Sigmoid colon (tissue), 6 donors: ENCODE measurements at regions not wholly inside any gene's neighbourhood (a gene's known extent, or its start where the extent isn't known, plus 50 kb on each side); places are given as distances from the start of the nearest gene placed in this dataset.

Experiments used
- DNase-seq: peaks from one replicate; pipeline ENCODE4 v3.0.0-alpha.2; 2019
- H3K27ac ChIP-seq, 4 donors: fragments of 200-600 bp; sonication (generic); one replicate each; pipeline ENCODE4 v1.5.1; 2016 to 2019; ENCODE audit warnings: mild to moderate bottlenecking in 1 of 4
- H3K27me3 ChIP-seq, 3 donors: fragments of 200-600 bp; sonication (generic); one replicate each; pipeline ENCODE4 v1.5.1; 2019; ENCODE audit warnings: mild to moderate bottlenecking in 1 of 3
- H3K36me3 ChIP-seq, 4 donors: fragments of 200-600 bp; sonication (generic); one replicate each; pipeline ENCODE4 v1.5.1; 2016 to 2019
- H3K4me1 ChIP-seq, 4 donors: fragments of 200-600 bp; sonication (generic); one replicate each; pipeline ENCODE4 v1.5.1; 2017 to 2019
- H3K4me3 ChIP-seq, 4 donors: fragments of 200-600 bp; sonication (generic); one replicate each; pipeline ENCODE4 v1.5.1; 2017 to 2019; ENCODE audit warnings: mild to moderate bottlenecking in 2 of 4, moderate library complexity in 1 of 4
- H3K9me3 ChIP-seq, 4 donors: fragments of 200-600 bp in 3 of 4; sonication (generic) in 3 of 4; one replicate each; pipeline versions ENCODE4 v1.5.1 to v1.6.1; 2013 to 2019
- EP300 ChIP-seq, 4 donors: sonication (generic); formaldehyde crosslinking; IDR thresholded peaks; one replicate each; pipeline ENCODE4 v1.6.1; 2017; ENCODE audit warnings: antibody characterized with exemption in 4 of 4
- POLR2A ChIP-seq, 2 donors: fragments of 450-650 bp; IDR thresholded peaks; one replicate each; pipeline ENCODE4 v1.6.1; 2016; ENCODE audit warnings: antibody characterized with exemption in 2 of 2, mild to moderate bottlenecking in 2 of 2, moderate library complexity in 2 of 2
- POLR2AphosphoS5 ChIP-seq, 4 donors: sonication (generic); formaldehyde crosslinking; IDR thresholded peaks; one replicate each; pipeline ENCODE4 v1.6.1; 2017; ENCODE audit warnings: antibody characterized with exemption in 4 of 4
- WGBS, 2 donors: extraction: QIAGEN DNeasy Blood & Tissue Kit; methylation state at CpG; one replicate each; pipeline ENCODE4 v1.1.7; 2013; 5-methylcytosine and 5-hydroxymethylcytosine counted together
- intact Hi-C: fragments of 100-400 bp; cut with DNase I; formaldehyde crosslinking; loops from one replicate; pipeline ENCODE4 v1.15.1; 2023
- TF ChIP-seq, protein P1 (sequence below), 4 experiments: fragments of 450-650 bp in 3 of 4; fragments of 200-600 bp in 1 of 4; IDR thresholded peaks; one replicate each; pipeline ENCODE4 v1.5.1; 2016 to 2019; ENCODE audit warnings: antibody characterized with exemption in 4 of 4, mild to moderate bottlenecking in 3 of 4, moderate library complexity in 2 of 4
- donor health status: healthy with polysubstance abuse.
- donor health status: healthy.

DNA sequence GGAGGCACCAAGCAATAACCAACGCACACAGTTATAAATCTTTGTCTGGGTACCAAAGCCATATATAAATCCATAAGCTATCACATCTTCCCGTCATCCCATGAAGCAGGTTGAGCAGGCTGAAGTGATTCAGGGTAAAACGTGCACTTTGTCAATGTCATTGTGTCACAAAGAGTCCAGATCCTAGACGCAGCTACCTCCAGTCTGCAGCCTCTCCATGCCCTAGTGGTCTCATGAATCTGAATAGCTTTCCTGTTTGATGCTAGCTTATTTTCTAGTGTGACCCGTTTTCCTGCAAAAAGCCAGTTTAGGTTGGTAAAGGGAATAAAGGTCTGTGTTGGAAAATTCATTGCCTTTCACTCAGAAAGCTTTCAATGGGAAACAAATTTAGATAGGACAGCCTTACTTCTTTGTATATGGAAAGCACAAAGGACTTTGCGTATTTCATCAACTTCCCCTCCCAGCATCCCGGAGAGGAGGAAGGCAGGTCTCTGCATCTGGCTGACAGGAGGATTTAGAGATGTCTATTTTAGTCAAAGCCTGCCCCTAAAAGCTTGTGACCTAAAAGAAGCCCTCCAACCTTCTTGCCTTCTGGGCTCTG, 222.3 kb upstream of the ARL4C start:
- no peaks in the 10 kb centered on the region for H3K27me3 ChIP-seq
- no peak for TF ChIP-seq POLR2AphosphoS5 (IDR thresholded peaks at IDR 0.05)
- TF ChIP-seq, protein P1, sequence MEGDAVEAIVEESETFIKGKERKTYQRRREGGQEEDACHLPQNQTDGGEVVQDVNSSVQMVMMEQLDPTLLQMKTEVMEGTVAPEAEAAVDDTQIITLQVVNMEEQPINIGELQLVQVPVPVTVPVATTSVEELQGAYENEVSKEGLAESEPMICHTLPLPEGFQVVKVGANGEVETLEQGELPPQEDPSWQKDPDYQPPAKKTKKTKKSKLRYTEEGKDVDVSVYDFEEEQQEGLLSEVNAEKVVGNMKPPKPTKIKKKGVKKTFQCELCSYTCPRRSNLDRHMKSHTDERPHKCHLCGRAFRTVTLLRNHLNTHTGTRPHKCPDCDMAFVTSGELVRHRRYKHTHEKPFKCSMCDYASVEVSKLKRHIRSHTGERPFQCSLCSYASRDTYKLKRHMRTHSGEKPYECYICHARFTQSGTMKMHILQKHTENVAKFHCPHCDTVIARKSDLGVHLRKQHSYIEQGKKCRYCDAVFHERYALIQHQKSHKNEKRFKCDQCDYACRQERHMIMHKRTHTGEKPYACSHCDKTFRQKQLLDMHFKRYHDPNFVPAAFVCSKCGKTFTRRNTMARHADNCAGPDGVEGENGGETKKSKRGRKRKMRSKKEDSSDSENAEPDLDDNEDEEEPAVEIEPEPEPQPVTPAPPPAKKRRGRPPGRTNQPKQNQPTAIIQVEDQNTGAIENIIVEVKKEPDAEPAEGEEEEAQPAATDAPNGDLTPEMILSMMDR (IDR thresholded peaks at IDR 0.05) = no peak
- no peak for TF ChIP-seq POLR2A (IDR thresholded peaks at IDR 0.05)
- TF ChIP-seq EP300 (IDR thresholded peaks at IDR 0.05) = no peak
- no peak for DNase-seq
- H3K27ac ChIP-seq = no peak overlapping the region
- no peak overlapping the region for H3K4me3 ChIP-seq
- 84 to 90% methylated on average over 7 of the region's 7 CpGs for WGBS, 2 donors
- H3K9me3 ChIP-seq = no peaks in the 10 kb centered on the region
- H3K36me3 ChIP-seq = no peaks in the 10 kb centered on the region
- no peaks in the 10 kb centered on the region for H3K4me1 ChIP-seq
- intact Hi-C loops = no loop called here

DNA sequence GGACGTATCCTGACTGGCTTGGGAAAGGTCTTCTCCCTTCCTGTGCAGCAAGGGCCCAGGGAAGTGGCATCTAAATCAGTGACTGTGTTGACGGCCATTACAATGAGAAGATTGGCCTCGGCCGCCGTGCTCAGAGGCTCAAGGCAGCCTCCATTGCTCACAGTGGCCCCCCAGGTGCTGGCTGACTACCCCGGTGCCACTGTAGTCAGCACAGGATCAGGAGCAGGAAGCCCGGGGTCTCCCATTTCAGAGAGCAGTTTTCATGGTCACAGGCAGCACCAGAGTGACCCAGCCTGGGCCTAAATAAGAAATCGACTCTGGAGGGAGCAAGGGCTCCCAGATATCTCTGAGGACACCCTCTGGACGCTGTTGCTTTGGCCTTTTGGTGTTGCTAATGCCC, 219.4 kb upstream of the ARL4C start:
- H3K4me3 ChIP-seq = no peak overlapping the region
- no peak for DNase-seq
- no peaks in the 10 kb centered on the region for H3K27me3 ChIP-seq
- no peak for TF ChIP-seq POLR2AphosphoS5 (IDR thresholded peaks at IDR 0.05)
- intact Hi-C loops = no loop called here
- 91 to 93% methylated on average over 9 of the region's 9 CpGs for WGBS, 2 donors
- H3K9me3 ChIP-seq = no peaks in the 10 kb centered on the region
- H3K4me1 ChIP-seq = no peaks in the 10 kb centered on the region
- no peaks in the 10 kb centered on the region for H3K36me3 ChIP-seq
- no peak overlapping the region for H3K27ac ChIP-seq

GRCh38 chr2:234715671-234716250, 218.9 kb upstream of the ARL4C start:
- Histone ChIP-seq H3K27me3 (no peaks in the 10 kb centered on the region), H3K4me1 (no peaks in the 10 kb centered on the region), H3K9me3 (no peaks in the 10 kb centered on the region), H3K4me3 (no peak overlapping the region), H3K36me3 (no peaks in the 10 kb centered on the region), H3K27ac (no peak overlapping the region)
- TF ChIP-seq POLR2AphosphoS5 (IDR thresholded peaks at IDR 0.05) (no peak), EP300 (IDR thresholded peaks at IDR 0.05) (no peak), POLR2A (IDR thresholded peaks at IDR 0.05) (no peak)
- TF ChIP-seq, protein P1 (IDR thresholded peaks at IDR 0.05) = no peak
- 95% methylated on average over 13 of the region's 13 CpGs for WGBS, 2 donors
- intact Hi-C loops = no loop called here
- DNase-seq = no peak

- Histone ChIP-seq H3K4me3 (no peak overlapping the region), H3K9me3 (no peaks in the 10 kb centered on the region), H3K27ac (no peak overlapping the region), H3K27me3 (no peaks in the 10 kb centered on the region), H3K36me3 (no peaks in the 10 kb centered on the region), H3K4me1 (no peaks in the 10 kb centered on the region)
- DNase-seq = no peak
- TF ChIP-seq EP300 (IDR thresholded peaks at IDR 0.05) (no peak), POLR2A (IDR thresholded peaks at IDR 0.05) (no peak), POLR2AphosphoS5 (IDR thresholded peaks at IDR 0.05) (no peak)
- TF ChIP-seq, protein P1 (IDR thresholded peaks at IDR 0.05) = no peak
- 87 to 89% methylated on average over 5 of the region's 5 CpGs for WGBS, 2 donors
- intact Hi-C loops = no loop called here
Observed at GRCh38 chr2:234714711-234715110, 217.8 kb upstream of the ARL4C start.

GRCh38 chr2:234712421-234712935, 215.6 kb upstream of the ARL4C start:
- no peak for DNase-seq
- H3K4me3 ChIP-seq = no peak overlapping the region
- 87% methylated on average over 4 of the region's 4 CpGs for WGBS, 2 donors
- H3K27ac ChIP-seq = no peak overlapping the region
- intact Hi-C loops = no loop called here
- no peaks in the 10 kb centered on the region for H3K36me3 ChIP-seq
- no peaks in the 10 kb centered on the region for H3K27me3 ChIP-seq
- no peaks in the 10 kb centered on the region for H3K9me3 ChIP-seq
- TF ChIP-seq, protein P1 (IDR thresholded peaks at IDR 0.05) = no peak
- TF ChIP-seq POLR2AphosphoS5 (IDR thresholded peaks at IDR 0.05) = no peak
- no peak for TF ChIP-seq EP300 (IDR thresholded peaks at IDR 0.05)
- TF ChIP-seq POLR2A (IDR thresholded peaks at IDR 0.05) = no peak
- no peaks in the 10 kb centered on the region for H3K4me1 ChIP-seq
